ENCODE measurements at regions not wholly inside any gene's neighbourhood (a gene's known extent, or its start where the extent isn't known, plus 50 kb on each side); places are given as distances from the start of the nearest gene placed in this dataset.

- intact Hi-C loops (cut with DNase I; ENCODE audit: low total_unique reads) = no loop called here
- TF ChIP-seq, protein P1, sequence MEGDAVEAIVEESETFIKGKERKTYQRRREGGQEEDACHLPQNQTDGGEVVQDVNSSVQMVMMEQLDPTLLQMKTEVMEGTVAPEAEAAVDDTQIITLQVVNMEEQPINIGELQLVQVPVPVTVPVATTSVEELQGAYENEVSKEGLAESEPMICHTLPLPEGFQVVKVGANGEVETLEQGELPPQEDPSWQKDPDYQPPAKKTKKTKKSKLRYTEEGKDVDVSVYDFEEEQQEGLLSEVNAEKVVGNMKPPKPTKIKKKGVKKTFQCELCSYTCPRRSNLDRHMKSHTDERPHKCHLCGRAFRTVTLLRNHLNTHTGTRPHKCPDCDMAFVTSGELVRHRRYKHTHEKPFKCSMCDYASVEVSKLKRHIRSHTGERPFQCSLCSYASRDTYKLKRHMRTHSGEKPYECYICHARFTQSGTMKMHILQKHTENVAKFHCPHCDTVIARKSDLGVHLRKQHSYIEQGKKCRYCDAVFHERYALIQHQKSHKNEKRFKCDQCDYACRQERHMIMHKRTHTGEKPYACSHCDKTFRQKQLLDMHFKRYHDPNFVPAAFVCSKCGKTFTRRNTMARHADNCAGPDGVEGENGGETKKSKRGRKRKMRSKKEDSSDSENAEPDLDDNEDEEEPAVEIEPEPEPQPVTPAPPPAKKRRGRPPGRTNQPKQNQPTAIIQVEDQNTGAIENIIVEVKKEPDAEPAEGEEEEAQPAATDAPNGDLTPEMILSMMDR (IDR thresholded peaks at IDR 0.05) = no peak
- TF ChIP-seq POLR2A (IDR thresholded peaks at IDR 0.05) = no peak
- H3K4me3 ChIP-seq (ENCODE audit: low read depth, poor library complexity, severe bottlenecking) = no peak overlapping the region
- DNase-seq (ENCODE audit: low spot score in 2 of 2) = no peak
Observed at GRCh38 chr3:107098864-107099263, 278.4 kb upstream of the CCDC54 start.

DNA sequence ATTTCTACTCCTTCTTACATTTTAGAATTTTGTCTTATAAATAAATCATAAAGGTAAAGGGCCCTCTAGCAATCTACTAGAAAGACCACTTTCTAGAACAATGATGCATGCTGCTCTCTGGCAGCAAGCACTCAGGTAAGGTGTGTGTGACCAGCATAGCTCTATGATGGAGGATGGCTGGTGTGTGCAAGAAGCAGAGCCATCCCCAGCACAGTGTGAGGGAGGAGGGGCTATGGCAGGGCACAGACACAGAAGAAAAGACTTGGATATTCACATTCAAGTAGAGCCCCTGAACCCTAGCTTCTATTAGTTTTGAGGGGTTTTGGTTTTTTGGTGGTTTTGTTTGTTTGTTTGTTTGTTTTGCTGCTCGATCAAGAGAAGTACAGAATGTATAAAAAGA is 277.1 kb upstream of the CCDC54 start:
- WGBS, 2 donors = 76 to 88% methylated on average over 1 of the region's 1 CpG
- no peak overlapping the region for H3K4me3 ChIP-seq (ENCODE audit: low read depth, poor library complexity, severe bottlenecking)
- TF ChIP-seq, protein P1 (IDR thresholded peaks at IDR 0.05) = no peak
- intact Hi-C loops (cut with DNase I; ENCODE audit: low total_unique reads) = no loop called here
- DNase-seq (ENCODE audit: low spot score in 2 of 2) = no peak

DNA sequence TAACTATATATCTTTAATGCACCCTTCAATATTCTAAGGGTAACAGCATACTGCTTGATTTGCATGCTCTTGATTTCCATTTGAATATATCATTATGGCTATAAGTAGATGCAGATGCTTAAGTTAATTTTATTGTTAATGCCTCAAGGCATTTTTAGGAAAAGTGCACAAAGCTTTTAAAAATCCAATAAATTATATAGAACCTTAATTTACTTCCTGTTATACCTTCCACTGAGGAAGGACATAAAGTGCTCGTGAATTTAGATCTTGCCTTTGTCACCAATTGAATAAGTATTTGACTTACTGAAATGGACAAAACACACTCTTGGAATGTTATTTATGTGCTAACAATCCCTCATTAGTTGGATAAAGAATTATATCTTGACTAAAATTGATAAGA is 276.7 kb upstream of the CCDC54 start:
- TF ChIP-seq POLR2A (IDR thresholded peaks at IDR 0.05) = no peak
- TF ChIP-seq, protein P1 (IDR thresholded peaks at IDR 0.05) = no peak
- no peak overlapping the region for H3K4me3 ChIP-seq (ENCODE audit: low read depth, poor library complexity, severe bottlenecking)
- DNase-seq (ENCODE audit: low spot score in 2 of 2) = no peak
- intact Hi-C loops (cut with DNase I; ENCODE audit: low total_unique reads) = no loop called here
- 55 to 56% methylated on average over 1 of the region's 1 CpG for WGBS, 2 donors

GRCh38 chr3:107103786-107104185 is 273.5 kb upstream of the CCDC54 start:
- intact Hi-C loops (cut with DNase I; ENCODE audit: low total_unique reads) = no loop called here
- DNase-seq (ENCODE audit: low spot score in 2 of 2) = no peak
- TF ChIP-seq, protein P1 (IDR thresholded peaks at IDR 0.05) = no peak
- TF ChIP-seq POLR2A (IDR thresholded peaks at IDR 0.05) = no peak
- no peak overlapping the region for H3K4me3 ChIP-seq (ENCODE audit: low read depth, poor library complexity, severe bottlenecking)
- WGBS, 2 donors = 90 to 94% methylated on average over 2 of the region's 2 CpGs

- WGBS, 2 donors = 92 to 93% methylated on average over 7 of the region's 7 CpGs
- DNase-seq (ENCODE audit: low spot score in 2 of 2) = no peak
- no peak for TF ChIP-seq POLR2A (IDR thresholded peaks at IDR 0.05)
- TF ChIP-seq, protein P1 (IDR thresholded peaks at IDR 0.05) = no peak
- no peak overlapping the region for H3K4me3 ChIP-seq (ENCODE audit: low read depth, poor library complexity, severe bottlenecking)
- intact Hi-C loops (cut with DNase I; ENCODE audit: low total_unique reads) = no loop called here
Observed at GRCh38 chr3:107106316-107106715, 270.9 kb upstream of the CCDC54 start.

DNA sequence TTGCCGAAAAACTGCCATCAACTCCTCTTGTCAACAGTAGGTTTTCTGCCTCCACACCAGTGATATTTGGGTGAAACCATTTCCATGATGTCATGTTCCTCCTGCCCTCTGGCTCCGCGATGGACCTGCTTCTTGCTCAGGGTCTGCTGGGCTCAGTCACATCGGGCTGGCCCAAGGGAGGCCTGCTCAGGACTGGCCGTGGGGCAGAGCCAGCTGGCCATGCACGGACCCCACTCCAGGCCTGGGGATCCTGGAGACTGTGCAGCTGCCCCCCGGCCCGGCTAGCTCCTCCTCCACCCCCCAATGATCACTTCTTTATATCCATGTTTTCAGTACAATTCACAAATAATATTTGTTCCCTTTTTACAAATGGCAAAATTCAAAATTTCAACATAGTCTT is 270.3 kb upstream of the CCDC54 start:
- intact Hi-C loops (cut with DNase I; ENCODE audit: low total_unique reads) = no loop called here
- no peak for DNase-seq (ENCODE audit: low spot score in 2 of 2)
- no peak overlapping the region for H3K4me3 ChIP-seq (ENCODE audit: low read depth, poor library complexity, severe bottlenecking)
- no peak for TF ChIP-seq POLR2A (IDR thresholded peaks at IDR 0.05)
- TF ChIP-seq, protein P1 (IDR thresholded peaks at IDR 0.05) = no peak
- WGBS, 2 donors = 93 to 95% methylated on average over 8 of the region's 8 CpGs
